ENCODE measurements at regions not wholly inside any gene's neighbourhood (a gene's known extent, or its start where the extent isn't known, plus 50 kb on each side); places are given as distances from the start of the nearest gene placed in this dataset.

- TF ChIP-seq CTCF (conservative IDR thresholded peaks at IDR 0.05) (no peak), EZH2 (IDR thresholded peaks at IDR 0.05; ENCODE audit: low read depth) (no peak)
These were observed 124.3 kb upstream of the KLF6 start for GRCh38 chr10:3909339-3909738.
